K562 (cell line): ENCODE measurements at regions not wholly inside any gene's neighbourhood (a gene's known extent, or its start where the extent isn't known, plus 50 kb on each side); places are given as distances from the start of the nearest gene placed in this dataset.

Experiments
- ATAC-seq: fragments of 200-7000 bp; cut with Tn5 transposase; 3 replicates; pipeline ENCODE4 v1.9.1; 2020; ENCODE audit warnings: moderate library complexity
- BruUV-seq: library from RNA; stranded (reverse); fragments of 400-500 nt; replicated peaks from 2 replicates; lab custom pipeline; 2021; lab: Mats Ljungman, UMichigan
- CTCF ChIA-PET: fragments of 300-600 bp; formaldehyde crosslinking; extraction: SDS; loops from one replicate; lab custom pipeline; 2021; ENCODE audit warnings: low intra/inter-chr PET ratio; lab: Yijun Ruan, JAX
- POLR2A ChIA-PET: fragments of 300-600, 350-650 bp; sonication (Branson Sonifier 250); formaldehyde crosslinking; extraction: SDS; loops from one replicate; lab custom pipeline; 2021; ENCODE audit warnings: antibody characterized with exemption, inconsistent platforms; lab: Yijun Ruan, JAX
- DNase-seq, 4 experiments: peaks; one replicate each; pipeline versions ENCODE4 v3.0.0 to v3.0.0-alpha.2; 2011 to 2018; ENCODE audit warnings: low spot score in 3 of 4, mixed read lengths in 3 of 4; ENCODE audit errors: extremely low read depth in 1 of 4
- FAIRE-seq: peaks from 2 replicates; lab custom pipeline; 2011; peaks lifted over from hg19 to GRCh38; lab: Jason Lieb, UNC
- H2AFZ ChIP-seq: 2 replicates; pipeline ENCODE4 v1.6.0; 2011; ENCODE audit warnings: low read depth, low read length, control low read depth, inconsistent platforms
- H3K27ac ChIP-seq: fragments of 200-600 bp; 3 replicates; pipeline ENCODE4 v1.8.0; 2011; ENCODE audit warnings: low read depth, mild to moderate bottlenecking, control low read depth, inconsistent platforms, low read length, moderate library complexity, mixed read lengths; ENCODE audit errors: extremely low read depth
- H3K27me3 ChIP-seq, 2 experiments: fragments of 300-600 bp in 1 of 2; 2 replicates in 1 of 2; 3 replicates in 1 of 2; pipeline versions ENCODE4 v1.6.0 to v1.8.0; 2011; ENCODE audit warnings: inconsistent platforms in 2 of 2, low read length in 2 of 2, mild to moderate bottlenecking in 1 of 2, mixed read lengths in 1 of 2, moderate library complexity in 1 of 2; ENCODE audit not compliant: control insufficient read depth in 2 of 2, insufficient read depth in 2 of 2
- H3K36me3 ChIP-seq: fragments of 300-600 bp; 3 replicates; pipeline ENCODE4 v1.8.0; 2011; ENCODE audit warnings: mild to moderate bottlenecking, low read length, inconsistent platforms; ENCODE audit not compliant: control insufficient read depth, insufficient read depth
- H3K4me1 ChIP-seq, 2 experiments: fragments of 200-600 bp in 1 of 2; replicated peaks in 1 of 2; 2 replicates in 1 of 2; 3 replicates in 1 of 2; pipeline versions ENCODE4 v1.5.1 to v1.8.0; 2011; ENCODE audit warnings: inconsistent platforms in 2 of 2, low read length in 2 of 2, mild to moderate bottlenecking in 1 of 2, mixed read lengths in 1 of 2, moderate library complexity in 1 of 2; ENCODE audit not compliant: control insufficient read depth in 2 of 2, insufficient read depth in 2 of 2
- H3K4me2 ChIP-seq: 2 replicates; pipeline ENCODE4 v1.6.1; 2011; ENCODE audit warnings: low read length, control low read depth, inconsistent platforms, mixed read lengths; ENCODE audit not compliant: insufficient read depth
- H3K4me3 ChIP-seq: fragments of 200-600 bp; sonication (generic), shearing (Covaris generic); 2 replicates; pipeline ENCODE4 v1.5.1; 2016; ENCODE audit warnings: control low read depth, inconsistent platforms
- H3K79me2 ChIP-seq: fragments of 200-600 bp; 3 replicates; pipeline ENCODE4 v1.8.0; 2011; ENCODE audit warnings: low read length, inconsistent platforms; ENCODE audit not compliant: control insufficient read depth, insufficient read depth
- H3K9ac ChIP-seq, 2 experiments: 2 replicates each; pipeline versions ENCODE4 v1.6.0 to v1.6.1; 2011; ENCODE audit warnings: low read depth in 2 of 2, low read length in 2 of 2, control low read depth in 1 of 2, inconsistent platforms in 1 of 2, mild to moderate bottlenecking in 1 of 2, mixed read lengths in 1 of 2; ENCODE audit not compliant: insufficient read depth in 1 of 2
- H3K9me1 ChIP-seq: one replicate; pipeline ENCODE4 v1.6.0; 2011; ENCODE audit warnings: inconsistent platforms, mild to moderate bottlenecking, low read length, moderate library complexity; ENCODE audit not compliant: control insufficient read depth, insufficient read depth
- H3K9me3 ChIP-seq: replicated peaks from 2 replicates; pipeline ENCODE4 v1.5.1; 2011; ENCODE audit warnings: low read depth, low read length, inconsistent platforms; ENCODE audit not compliant: control insufficient read depth, insufficient read depth
- H4K20me1 ChIP-seq: replicated peaks from 2 replicates; pipeline ENCODE4 v1.6.1; 2011; ENCODE audit warnings: low read length, inconsistent platforms, mixed read lengths; ENCODE audit not compliant: control insufficient read depth, insufficient read depth
- AFF1 ChIP-seq, 2 experiments: fragments of 450-650 bp; IDR thresholded peaks; 2 replicates each; pipeline ENCODE4 v1.6.1; 2018; ENCODE audit warnings: mild to moderate bottlenecking in 2 of 2, low read depth in 1 of 2; ENCODE audit not compliant: partially characterized antibody in 2 of 2
- ARID4B ChIP-seq: sonication (generic); formaldehyde crosslinking; IDR thresholded peaks from 2 replicates; pipeline ENCODE4 v1.8.0; 2022; ENCODE audit warnings: mild to moderate bottlenecking, missing genetic modification reagents
- CREBBP ChIP-seq: IDR thresholded peaks from one replicate; pipeline ENCODE4 v1.6.1; 2012; ENCODE audit warnings: low read depth, mild to moderate bottlenecking, control low read depth, inconsistent platforms, low read length
- NR4A1 ChIP-seq, 2 experiments: fragments of 250-450 bp in 1 of 2; fragments of 450-650 bp in 1 of 2; sonication (Bioruptor Pico) in 1 of 2; IDR thresholded peaks; 2 replicates each; pipeline versions ENCODE4 v1.4.0 to v1.6.1; 2016 to 2020; ENCODE audit warnings: mild to moderate bottlenecking in 2 of 2, missing compliant biosample characterization in 1 of 2, missing genetic modification characterization in 1 of 2, moderate library complexity in 1 of 2
- POLR2H ChIP-seq: IDR thresholded peaks from 2 replicates; pipeline ENCODE4 v1.6.1; 2016; ENCODE audit warnings: missing genetic modification characterization, low read depth, mild to moderate bottlenecking, control low read depth, missing compliant biosample characterization, moderate library complexity
- RB1 ChIP-seq: fragments of 450-650 bp; IDR thresholded peaks from 2 replicates; pipeline ENCODE4 v1.6.1; 2017; ENCODE audit warnings: low read depth, mild to moderate bottlenecking
- SIN3A ChIP-seq, 2 experiments: fragments of 150-350 bp in 1 of 2; IDR thresholded peaks; 2 replicates each; pipeline ENCODE4 v1.6.1; 2011 to 2016; ENCODE audit warnings: borderline replicate concordance in 2 of 2, low read depth in 2 of 2, low read length in 2 of 2, mild to moderate bottlenecking in 2 of 2, moderate library complexity in 2 of 2; ENCODE audit not compliant: control insufficient read depth in 1 of 2
- TAF1 ChIP-seq: IDR thresholded peaks from 2 replicates; pipeline ENCODE4 v1.6.1; 2011; ENCODE audit warnings: mild to moderate bottlenecking, low read length, moderate library complexity; ENCODE audit not compliant: insufficient read depth, control insufficient read depth, severe bottlenecking; ENCODE audit errors: extremely low read depth
- YY1 ChIP-seq, 3 experiments: IDR thresholded peaks; 2 replicates each; pipeline ENCODE4 v1.6.1; 2011; ENCODE audit warnings: low read length in 2 of 3, mild to moderate bottlenecking in 2 of 3, moderate library complexity in 2 of 3, borderline replicate concordance in 1 of 3, control low read depth in 1 of 3, low read depth in 1 of 3; ENCODE audit not compliant: insufficient read depth in 3 of 3, insufficient replicate concordance in 2 of 3, control insufficient read depth in 1 of 3, insufficient read length in 1 of 3; ENCODE audit errors: extremely low read depth in 1 of 3
- WGBS: fragments of 100-300 bp; shearing (Covaris generic); methylation state at CpG from one replicate; pipeline ENCODE4 v1.1.6; 2016; ENCODE audit warnings: low coverage, mixed read lengths; ENCODE audit not compliant: insufficient coverage; ENCODE audit errors: missing lambda C conversion rate; 5-methylcytosine and 5-hydroxymethylcytosine counted together
- in situ Hi-C: fragments of 300-500 bp; cut with MboI; formaldehyde crosslinking; loops from 4 replicates; pipeline ENCODE4 v1.15.0; 2018; ENCODE audit warnings: inconsistent platforms, mixed read lengths
- intact Hi-C: fragments of 100-400 bp; cut with micrococcal nuclease; formaldehyde crosslinking; loops from 2 replicates; pipeline ENCODE4 v1.14.2; 2022

- no peak for TF ChIP-seq AFF1 (IDR thresholded peaks at IDR 0.05; ENCODE audit: low read depth in 1 of 2, partially characterized antibody in 2 of 2)
Measured at GRCh38 chr7:46175221-46175620, 254.1 kb upstream of the IGFBP3 start (continued).

GRCh38 chr7:46174196-46174580 is 253.1 kb upstream of the IGFBP3 start:
- no peak for ATAC-seq
- H3K9me3 ChIP-seq = no peaks in the 10 kb centered on the region
- POLR2A ChIA-PET = no interaction called here
- no peak overlapping the region for H2AFZ ChIP-seq
- H4K20me1 ChIP-seq = no peaks in the 10 kb centered on the region
- BruUV-seq = no TSS peak
- no peaks in the 10 kb centered on the region for H3K79me2 ChIP-seq
- WGBS = 0% methylated on average over 2 of the region's 2 CpGs
- no peaks in the 10 kb centered on the region for H3K4me1 ChIP-seq
- FAIRE-seq = no peak
- no peak overlapping the region for H3K27ac ChIP-seq
- H3K9ac ChIP-seq = no peak overlapping the region
- no peaks in the 10 kb centered on the region for H3K9me1 ChIP-seq
- intact Hi-C loops = no loop called here
- DNase-seq = no peak
- H3K4me2 ChIP-seq = no peak overlapping the region
- CTCF ChIA-PET = no interaction called here
- no peaks in the 10 kb centered on the region for H3K36me3 ChIP-seq
- H3K4me3 ChIP-seq = no peak overlapping the region
- H3K27me3 ChIP-seq = no peaks in the 10 kb centered on the region
- in situ Hi-C loops = no loop called here
- TF ChIP-seq TAF1 (no peak), NR4A1 (CRISPR knock-in tag; IDR thresholded peaks at IDR 0.05) (no peak), NR4A1 (tag; IDR thresholded peaks at IDR 0.05) (no peak), YY1 (IDR thresholded peaks at IDR 0.05; ENCODE audit: borderline replicate concordance in 1 of 3, control insufficient read depth in 1 of 3, extremely low read depth in 1 of 3, insufficient read depth in 3 of 3, insufficient read length in 1 of 3, insufficient replicate concordance in 2 of 3, low read depth in 1 of 3, low read length in 2 of 3) (no peak), ARID4B (CRISPR knock-in tag) (no peak), RB1 (no peak), CREBBP (no peak), SIN3A (IDR thresholded peaks at IDR 0.05; ENCODE audit: borderline replicate concordance in 2 of 2, control insufficient read depth in 1 of 2, low read depth in 2 of 2, low read length in 2 of 2) (no peak), POLR2H (tag) (no peak)
